ENCODE measurements at regions not wholly inside any gene's neighbourhood (a gene's known extent, or its start where the extent isn't known, plus 50 kb on each side); places are given as distances from the start of the nearest gene placed in this dataset.

GRCh38 chr3:25169151-25169550, 258.9 kb upstream of the RARB start:
- TF ChIP-seq, protein P1, sequence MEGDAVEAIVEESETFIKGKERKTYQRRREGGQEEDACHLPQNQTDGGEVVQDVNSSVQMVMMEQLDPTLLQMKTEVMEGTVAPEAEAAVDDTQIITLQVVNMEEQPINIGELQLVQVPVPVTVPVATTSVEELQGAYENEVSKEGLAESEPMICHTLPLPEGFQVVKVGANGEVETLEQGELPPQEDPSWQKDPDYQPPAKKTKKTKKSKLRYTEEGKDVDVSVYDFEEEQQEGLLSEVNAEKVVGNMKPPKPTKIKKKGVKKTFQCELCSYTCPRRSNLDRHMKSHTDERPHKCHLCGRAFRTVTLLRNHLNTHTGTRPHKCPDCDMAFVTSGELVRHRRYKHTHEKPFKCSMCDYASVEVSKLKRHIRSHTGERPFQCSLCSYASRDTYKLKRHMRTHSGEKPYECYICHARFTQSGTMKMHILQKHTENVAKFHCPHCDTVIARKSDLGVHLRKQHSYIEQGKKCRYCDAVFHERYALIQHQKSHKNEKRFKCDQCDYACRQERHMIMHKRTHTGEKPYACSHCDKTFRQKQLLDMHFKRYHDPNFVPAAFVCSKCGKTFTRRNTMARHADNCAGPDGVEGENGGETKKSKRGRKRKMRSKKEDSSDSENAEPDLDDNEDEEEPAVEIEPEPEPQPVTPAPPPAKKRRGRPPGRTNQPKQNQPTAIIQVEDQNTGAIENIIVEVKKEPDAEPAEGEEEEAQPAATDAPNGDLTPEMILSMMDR (optimal IDR thresholded peaks at IDR 0.05 in 1 of 3, IDR thresholded peaks at IDR 0.05 in 1 of 3, conservative IDR thresholded peaks at IDR 0.05 in 1 of 3; ENCODE audit: extremely low read depth in 1 of 3, insufficient read depth in 2 of 3, low read length in 3 of 3), result no peak
- TF ChIP-seq EZH2 (IDR thresholded peaks at IDR 0.05; ENCODE audit: low read length), result no peak
